ENCODE measurements at regions not wholly inside any gene's neighbourhood (a gene's known extent, or its start where the extent isn't known, plus 50 kb on each side); places are given as distances from the start of the nearest gene placed in this dataset.

DNA sequence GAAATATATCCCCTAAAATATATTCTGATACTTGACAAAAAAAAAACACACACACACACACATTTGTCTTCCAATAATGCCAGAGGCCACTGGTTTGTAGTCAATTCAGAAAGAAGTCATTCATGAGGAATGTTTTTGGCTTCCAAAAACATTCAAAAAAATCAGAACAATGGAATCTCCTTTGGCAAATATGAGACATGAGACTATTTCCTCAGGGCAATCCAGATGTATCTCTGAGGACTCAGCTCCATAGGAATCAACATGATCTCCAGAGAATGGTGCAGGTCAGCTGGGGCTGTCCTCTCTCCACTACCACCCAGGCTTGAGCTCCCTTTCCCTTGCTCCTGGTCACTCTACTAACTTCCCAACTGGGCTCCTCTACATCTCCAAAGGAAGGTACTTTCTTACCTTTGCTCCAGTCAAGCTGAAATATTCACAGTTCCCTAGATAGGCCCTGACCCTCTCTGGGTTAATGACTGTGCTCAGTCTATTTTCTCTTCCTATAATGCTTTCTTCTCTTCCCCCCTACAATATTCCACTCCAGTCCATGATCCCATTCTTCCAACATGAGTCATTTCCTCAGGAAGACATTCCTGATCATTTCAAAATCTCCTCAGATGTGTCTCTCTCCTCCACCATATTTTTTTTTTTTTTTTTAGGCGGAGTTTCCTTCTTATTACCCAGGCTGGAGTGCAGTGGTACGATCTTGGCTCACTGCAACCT, 145.3 kb downstream of the C1D start:
- DNase-seq (ENCODE audit: low spot score) = no peak
- TF ChIP-seq, protein P1, sequence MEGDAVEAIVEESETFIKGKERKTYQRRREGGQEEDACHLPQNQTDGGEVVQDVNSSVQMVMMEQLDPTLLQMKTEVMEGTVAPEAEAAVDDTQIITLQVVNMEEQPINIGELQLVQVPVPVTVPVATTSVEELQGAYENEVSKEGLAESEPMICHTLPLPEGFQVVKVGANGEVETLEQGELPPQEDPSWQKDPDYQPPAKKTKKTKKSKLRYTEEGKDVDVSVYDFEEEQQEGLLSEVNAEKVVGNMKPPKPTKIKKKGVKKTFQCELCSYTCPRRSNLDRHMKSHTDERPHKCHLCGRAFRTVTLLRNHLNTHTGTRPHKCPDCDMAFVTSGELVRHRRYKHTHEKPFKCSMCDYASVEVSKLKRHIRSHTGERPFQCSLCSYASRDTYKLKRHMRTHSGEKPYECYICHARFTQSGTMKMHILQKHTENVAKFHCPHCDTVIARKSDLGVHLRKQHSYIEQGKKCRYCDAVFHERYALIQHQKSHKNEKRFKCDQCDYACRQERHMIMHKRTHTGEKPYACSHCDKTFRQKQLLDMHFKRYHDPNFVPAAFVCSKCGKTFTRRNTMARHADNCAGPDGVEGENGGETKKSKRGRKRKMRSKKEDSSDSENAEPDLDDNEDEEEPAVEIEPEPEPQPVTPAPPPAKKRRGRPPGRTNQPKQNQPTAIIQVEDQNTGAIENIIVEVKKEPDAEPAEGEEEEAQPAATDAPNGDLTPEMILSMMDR (IDR thresholded peaks at IDR 0.05; ENCODE audit: extremely low read depth, missing control alignments) = no peak

DNA sequence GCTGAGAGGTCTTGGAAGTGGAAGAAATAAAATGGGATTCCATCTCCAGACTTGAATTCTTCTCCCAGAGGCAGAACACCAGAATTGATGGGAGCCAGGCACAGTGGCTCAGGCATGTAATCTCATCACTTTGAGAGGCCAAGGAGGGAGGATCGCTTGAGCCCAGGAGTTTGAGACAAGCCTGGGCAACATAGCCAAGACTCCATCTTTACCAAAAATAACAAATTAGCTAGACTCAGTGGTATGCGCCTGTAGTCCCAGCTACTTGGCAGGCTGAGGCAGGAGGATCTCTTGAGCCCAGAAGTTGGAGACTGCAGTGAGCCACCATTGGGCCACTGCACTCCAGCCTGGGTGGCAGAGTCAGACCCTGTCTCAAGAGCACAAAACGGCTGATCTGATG, 144.3 kb downstream of the C1D start:
- TF ChIP-seq, protein P1 (IDR thresholded peaks at IDR 0.05; ENCODE audit: extremely low read depth, missing control alignments) = no peak
- DNase-seq (ENCODE audit: low spot score) = no peak

DNA sequence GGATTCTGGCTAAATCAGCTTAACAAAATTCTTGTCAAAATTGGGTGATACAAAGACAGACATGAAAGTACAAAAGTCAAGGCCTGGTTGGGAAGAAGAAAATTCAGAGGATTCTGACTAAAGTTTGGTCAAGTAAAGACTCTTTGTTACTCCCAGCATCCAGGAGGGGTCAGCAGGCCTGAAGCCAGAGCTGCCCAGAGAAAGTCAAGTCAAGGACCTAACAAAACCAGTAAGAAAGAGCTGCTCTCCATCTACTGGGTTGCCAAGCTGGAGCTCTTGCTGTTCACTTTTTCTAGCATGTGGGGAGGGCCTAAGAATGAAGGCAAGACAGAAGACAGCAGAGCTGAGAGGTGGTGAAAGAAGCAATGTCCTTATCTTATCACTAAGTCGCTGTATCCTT, 143.3 kb downstream of the C1D start:
- DNase-seq (ENCODE audit: low spot score) = no peak
- TF ChIP-seq, protein P1 (IDR thresholded peaks at IDR 0.05; ENCODE audit: extremely low read depth, missing control alignments) = no peak

DNA sequence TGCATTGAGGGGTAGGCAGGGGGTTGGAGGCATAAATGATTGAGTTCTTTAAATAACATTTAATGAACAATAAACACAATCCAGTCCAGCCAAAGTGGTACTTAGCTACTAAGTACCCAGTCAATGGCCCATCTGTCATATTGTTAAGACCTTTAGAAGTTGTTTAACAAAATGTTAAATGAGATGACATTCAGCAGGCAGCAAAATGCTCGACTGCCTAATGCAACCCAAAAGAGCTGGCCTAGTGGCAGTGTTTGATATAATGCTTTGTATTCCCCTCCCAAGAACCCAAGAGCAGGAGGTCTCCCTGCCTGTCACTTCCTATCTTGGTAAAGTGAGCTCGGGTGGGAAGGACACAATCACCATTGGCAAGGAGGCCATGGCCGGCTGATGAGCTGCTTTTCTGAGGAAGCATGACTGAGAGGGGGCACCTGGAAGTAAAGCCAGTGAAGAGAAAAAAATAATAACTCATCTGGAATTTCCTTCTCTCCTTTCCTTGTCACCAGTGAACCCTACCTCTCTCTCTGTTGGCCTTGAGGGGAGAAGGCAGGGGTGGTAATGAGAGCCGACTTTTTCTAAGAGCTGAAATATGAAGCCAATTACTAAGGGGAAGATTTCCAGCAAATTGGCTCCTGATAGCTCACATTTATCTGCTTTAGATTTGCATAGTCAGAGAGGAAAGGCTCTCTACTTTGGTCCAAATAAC, 140.6 kb downstream of the C1D start:
- TF ChIP-seq, protein P1 (IDR thresholded peaks at IDR 0.05; ENCODE audit: extremely low read depth, missing control alignments) = no peak
- DNase-seq (ENCODE audit: low spot score) = no peak

DNA sequence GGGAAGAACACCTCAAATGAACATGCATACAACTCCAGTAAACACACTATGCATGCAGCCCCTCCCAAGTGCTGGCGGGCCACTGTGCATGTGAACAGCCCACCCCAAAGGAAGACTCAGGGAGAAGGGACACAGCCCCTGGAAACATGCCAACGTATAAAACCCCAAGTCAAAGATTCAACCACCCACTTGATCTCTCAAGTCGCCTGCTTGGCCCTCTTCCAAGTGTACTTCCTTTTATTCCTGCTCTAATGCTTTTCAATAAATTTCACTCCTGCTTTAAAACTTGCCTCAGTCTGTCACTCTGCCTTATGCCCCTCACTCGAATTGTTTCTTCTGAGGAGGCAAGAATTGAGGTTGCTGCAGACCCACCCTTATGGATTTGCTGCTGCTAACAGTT, 139.1 kb downstream of the C1D start:
- TF ChIP-seq, protein P1 (IDR thresholded peaks at IDR 0.05; ENCODE audit: extremely low read depth, missing control alignments) = no peak
- no peak for DNase-seq (ENCODE audit: low spot score)

DNA sequence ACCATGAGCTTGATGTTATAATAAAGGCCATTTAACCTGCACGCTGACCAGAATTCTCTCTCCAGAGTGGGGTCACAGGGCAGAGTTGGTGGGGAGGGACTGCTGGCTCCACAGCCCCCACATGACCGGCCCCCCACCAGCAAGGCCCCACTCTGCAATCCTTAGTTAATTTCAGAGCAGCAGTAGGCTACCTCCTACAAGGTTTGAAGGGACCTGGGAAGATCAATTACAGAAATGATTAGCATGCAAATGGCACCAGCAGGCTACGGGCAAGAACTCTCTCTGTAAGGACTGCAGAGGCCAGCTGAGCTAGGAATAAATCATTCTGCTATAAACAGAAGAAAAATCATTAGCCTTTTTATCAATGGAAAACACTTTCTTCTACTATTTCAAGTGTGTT, 135.3 kb downstream of the C1D start:
- TF ChIP-seq, protein P1 (IDR thresholded peaks at IDR 0.05; ENCODE audit: extremely low read depth, missing control alignments) = no peak
- no peak for DNase-seq (ENCODE audit: low spot score)

DNA sequence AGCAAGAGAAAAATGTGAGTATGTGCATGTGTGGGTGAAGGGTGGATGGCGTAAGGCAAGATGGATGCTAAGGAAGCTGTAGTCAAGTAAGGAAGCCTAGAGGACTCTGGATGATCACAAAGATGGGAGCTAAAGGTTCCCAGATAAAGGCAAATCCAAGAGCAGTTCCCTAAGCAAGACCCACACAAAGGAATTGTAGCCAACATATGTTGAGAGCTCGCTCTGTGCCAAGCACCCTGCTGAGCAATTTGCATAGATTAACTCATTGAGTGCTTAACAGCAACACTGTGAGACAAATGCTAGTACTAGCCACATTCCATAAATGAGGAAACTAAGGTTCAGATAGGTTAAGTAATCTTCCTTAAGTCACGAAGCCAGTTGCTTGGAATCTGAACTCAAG, 132.6 kb downstream of the C1D start:
- TF ChIP-seq, protein P1 (IDR thresholded peaks at IDR 0.05; ENCODE audit: extremely low read depth, missing control alignments) = no peak
- no peak for DNase-seq (ENCODE audit: low spot score)

Data from GM20000 (cell line).